Trophoblast cell (in vitro differentiated cells and primary cell): ENCODE measurements at regions not wholly inside any gene's neighbourhood (a gene's known extent, or its start where the extent isn't known, plus 50 kb on each side); places are given as distances from the start of the nearest gene placed in this dataset.
A peak's percentile ranks its signal among the peaks of the same experiment; 100 is the strongest.

Experiments
- DNase-seq, 2 donors: peaks; one replicate each; pipeline ENCODE4 v3.0.0-alpha.2; 2016
- H2AFZ ChIP-seq: 2 replicates; pipeline ENCODE4 v1.6.1; 2013; ENCODE audit warnings: low read length, moderate library complexity, mild to moderate bottlenecking; ENCODE audit not compliant: insufficient read depth, poor library complexity
- H2AK5ac ChIP-seq: 2 replicates; pipeline ENCODE4 v1.6.1; 2013; ENCODE audit warnings: mild to moderate bottlenecking, low read length
- H2BK120ac ChIP-seq: 2 replicates; pipeline ENCODE4 v1.6.1; 2013; ENCODE audit warnings: low read length, mild to moderate bottlenecking, moderate library complexity; ENCODE audit not compliant: insufficient read depth, poor library complexity
- H2BK12ac ChIP-seq: 2 replicates; pipeline ENCODE4 v1.6.1; 2013; ENCODE audit warnings: mild to moderate bottlenecking, low read length, moderate library complexity
- H2BK5ac ChIP-seq: 2 replicates; pipeline ENCODE4 v1.6.1; 2013; ENCODE audit warnings: low read length, low read depth, moderate library complexity, mild to moderate bottlenecking; ENCODE audit not compliant: poor library complexity
- H3K14ac ChIP-seq: 2 replicates; pipeline ENCODE4 v1.6.1; 2013; ENCODE audit warnings: mild to moderate bottlenecking, low read length
- H3K18ac ChIP-seq: 2 replicates; pipeline ENCODE4 v1.6.1; 2013; ENCODE audit warnings: mild to moderate bottlenecking, low read length
- H3K23ac ChIP-seq: 2 replicates; pipeline ENCODE4 v1.6.1; 2013; ENCODE audit warnings: low read length
- H3K27ac ChIP-seq: 2 replicates; pipeline ENCODE4 v1.5.1; 2013; ENCODE audit warnings: low read depth, mild to moderate bottlenecking, inconsistent platforms, low read length, moderate library complexity
- H3K27me3 ChIP-seq: 2 replicates; pipeline ENCODE4 v1.6.1; 2013; ENCODE audit warnings: inconsistent platforms, mild to moderate bottlenecking, low read length, moderate library complexity; ENCODE audit not compliant: insufficient read depth
- H3K36me3 ChIP-seq, 2 experiments: 1 replicate in 1 of 2; 2 replicates in 1 of 2; pipeline ENCODE4 v1.6.1; 2013; ENCODE audit warnings: low read length in 2 of 2, mild to moderate bottlenecking in 2 of 2, moderate library complexity in 1 of 2; ENCODE audit not compliant: insufficient read depth in 2 of 2, control insufficient read depth in 1 of 2
- H3K4ac ChIP-seq: 2 replicates; pipeline ENCODE4 v1.6.1; 2013; ENCODE audit warnings: low read depth, mild to moderate bottlenecking, low read length, moderate library complexity
- H3K4me1 ChIP-seq, 2 experiments: 1 replicate in 1 of 2; 2 replicates in 1 of 2; pipeline ENCODE4 v1.6.1; 2013; ENCODE audit warnings: low read length in 2 of 2, mild to moderate bottlenecking in 2 of 2, moderate library complexity in 1 of 2; ENCODE audit not compliant: insufficient read depth in 2 of 2, control insufficient read depth in 1 of 2
- H3K4me2 ChIP-seq: 2 replicates; pipeline ENCODE4 v1.6.1; 2013; ENCODE audit warnings: inconsistent platforms, mild to moderate bottlenecking, low read length, moderate library complexity
- H3K4me3 ChIP-seq: 2 replicates; pipeline ENCODE4 v1.5.1; 2013; ENCODE audit warnings: mild to moderate bottlenecking, low read depth, low read length, inconsistent platforms
- H3K79me1 ChIP-seq: one replicate; pipeline ENCODE4 v1.6.1; 2013; ENCODE audit warnings: low read length
- H3K79me2 ChIP-seq: 2 replicates; pipeline ENCODE4 v1.6.1; 2013; ENCODE audit warnings: low read length, mild to moderate bottlenecking; ENCODE audit not compliant: control insufficient read depth, insufficient read depth, poor library complexity
- H3K9ac ChIP-seq: 2 replicates; pipeline ENCODE4 v1.6.1; 2013; ENCODE audit warnings: mild to moderate bottlenecking, low read length
- H3K9me3 ChIP-seq: 2 replicates; pipeline ENCODE4 v1.6.1; 2013; ENCODE audit warnings: low read depth, mild to moderate bottlenecking, control low read depth, inconsistent platforms, low read length; ENCODE audit not compliant: insufficient read depth
- H4K12ac ChIP-seq: 2 replicates; pipeline ENCODE4 v1.6.1; 2013; ENCODE audit warnings: low read depth, mild to moderate bottlenecking, low read length, moderate library complexity
- H4K8ac ChIP-seq: 2 replicates; pipeline ENCODE4 v1.6.1; 2013; ENCODE audit warnings: low read depth, mild to moderate bottlenecking, low read length, moderate library complexity
- H4K91ac ChIP-seq: one replicate; pipeline ENCODE4 v1.6.1; 2013; ENCODE audit warnings: low read depth, mild to moderate bottlenecking, low read length, moderate library complexity
- WGBS: extraction: QIAGEN DNeasy Blood & Tissue Kit; methylation state at CpG from one replicate; pipeline ENCODE4 v1.1.7; 2013; ENCODE audit warnings: missing lambda C conversion rate; ENCODE audit not compliant: insufficient read length, insufficient coverage; ENCODE audit errors: extremely low coverage; 5-methylcytosine and 5-hydroxymethylcytosine counted together

DNA sequence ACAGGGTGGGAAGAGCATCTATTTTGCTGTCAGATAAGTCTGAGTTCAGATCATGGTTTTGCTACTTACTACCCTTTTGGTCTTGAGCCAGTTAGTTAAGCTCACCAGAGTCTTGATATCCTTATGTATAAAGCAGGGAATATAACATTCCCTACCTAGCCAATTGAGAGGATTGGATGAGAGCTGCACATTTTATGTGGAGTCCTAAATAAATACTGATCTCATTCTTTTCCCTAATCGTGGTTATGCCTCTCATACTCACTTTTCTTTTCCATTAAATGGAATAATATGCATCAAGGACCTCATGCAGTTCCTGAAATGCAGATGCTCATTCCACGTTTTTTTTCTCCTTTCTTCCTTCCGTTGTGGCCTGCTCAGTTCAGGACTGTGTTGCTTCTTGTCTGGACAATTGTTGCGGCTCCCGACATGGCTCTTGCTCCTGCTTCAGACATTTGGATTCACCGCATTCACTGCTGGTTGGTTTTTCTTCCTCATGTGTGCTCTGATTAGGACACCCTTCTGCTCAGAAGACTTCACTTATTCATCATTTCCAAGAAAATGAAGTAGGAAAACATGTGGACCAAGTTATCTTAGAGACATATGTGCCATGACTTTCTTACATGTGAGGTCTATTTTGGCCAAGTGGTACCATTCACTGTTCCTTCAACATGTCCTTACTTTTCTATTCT, 90.2 kb downstream of the NFKBIZ start:
- H3K4ac ChIP-seq, result no peak overlapping the region
- H3K4me3 ChIP-seq, result no peak overlapping the region
- WGBS, result no CpG with 5 or more reads among the region's 6 CpGs
- no peak overlapping the region for H3K27ac ChIP-seq
- peak overlapping the region; percentile 92 for H2BK12ac ChIP-seq
- no peak overlapping the region for H3K9ac ChIP-seq
- peak overlapping the region; percentile 13 for H4K8ac ChIP-seq
- H2AFZ ChIP-seq, result no peak overlapping the region
- H3K79me2 ChIP-seq, result no peaks in the 10 kb centered on the region
- no peak overlapping the region for H3K23ac ChIP-seq
- no peak overlapping the region for H3K18ac ChIP-seq
- H3K36me3 ChIP-seq, result no peaks in the 10 kb centered on the region
- peaks cover 5% of the 10 kb centered on the region for H3K79me1 ChIP-seq
- H3K4me1 ChIP-seq, result no peaks in the 10 kb centered on the region
- no peak for DNase-seq
- peak overlapping the region; percentile 83 for H4K91ac ChIP-seq
- H2AK5ac ChIP-seq, result peak overlapping the region; percentile 76
- no peak overlapping the region for H4K12ac ChIP-seq
- peak overlapping the region; percentile 79 for H2BK120ac ChIP-seq
- H3K14ac ChIP-seq, result peak overlapping the region; percentile 77
- H3K9me3 ChIP-seq, result no peaks in the 10 kb centered on the region
- H3K27me3 ChIP-seq, result no peaks in the 10 kb centered on the region
- H2BK5ac ChIP-seq, result peak overlapping the region; percentile 52
- H3K4me2 ChIP-seq, result no peak overlapping the region

DNA sequence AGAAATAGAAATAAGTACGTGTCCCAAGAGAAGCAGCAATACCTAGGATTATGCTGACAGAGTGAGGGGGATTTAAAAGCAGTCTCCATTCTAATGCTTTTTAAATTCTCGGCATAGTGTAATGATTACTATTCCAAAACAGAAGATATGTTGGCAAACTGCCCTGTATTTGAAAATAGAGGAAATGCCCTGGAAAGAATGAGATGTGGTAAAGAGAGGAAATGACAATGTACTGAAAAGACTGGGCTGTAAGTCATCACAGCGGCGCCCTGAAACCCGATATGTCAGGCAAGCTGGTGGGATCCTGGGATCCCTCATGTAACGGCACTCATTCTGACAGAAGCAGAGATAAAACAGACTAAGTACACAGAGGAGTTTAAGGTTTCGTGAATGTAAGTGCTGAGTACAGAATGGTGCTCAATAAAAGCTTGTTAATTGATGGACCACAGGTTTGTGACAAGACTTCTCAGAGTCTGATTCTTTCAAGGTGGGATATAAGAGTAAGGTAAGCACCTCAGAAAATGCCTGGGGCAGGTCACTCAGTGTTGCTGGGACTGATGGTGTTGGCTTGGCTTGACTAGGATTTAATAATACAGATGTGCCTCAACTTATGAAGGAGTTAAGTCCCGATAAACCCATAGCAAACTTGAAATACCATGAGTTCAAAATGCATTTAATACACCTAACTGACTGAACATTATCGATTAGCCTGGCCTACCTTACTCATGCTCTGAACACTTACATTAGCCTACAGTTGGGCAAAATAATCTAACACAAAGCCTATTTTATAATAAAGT, 91.4 kb downstream of the NFKBIZ start:
- no peak overlapping the region for H2AFZ ChIP-seq
- WGBS, result no CpG with 5 or more reads among the region's 9 CpGs

DNA sequence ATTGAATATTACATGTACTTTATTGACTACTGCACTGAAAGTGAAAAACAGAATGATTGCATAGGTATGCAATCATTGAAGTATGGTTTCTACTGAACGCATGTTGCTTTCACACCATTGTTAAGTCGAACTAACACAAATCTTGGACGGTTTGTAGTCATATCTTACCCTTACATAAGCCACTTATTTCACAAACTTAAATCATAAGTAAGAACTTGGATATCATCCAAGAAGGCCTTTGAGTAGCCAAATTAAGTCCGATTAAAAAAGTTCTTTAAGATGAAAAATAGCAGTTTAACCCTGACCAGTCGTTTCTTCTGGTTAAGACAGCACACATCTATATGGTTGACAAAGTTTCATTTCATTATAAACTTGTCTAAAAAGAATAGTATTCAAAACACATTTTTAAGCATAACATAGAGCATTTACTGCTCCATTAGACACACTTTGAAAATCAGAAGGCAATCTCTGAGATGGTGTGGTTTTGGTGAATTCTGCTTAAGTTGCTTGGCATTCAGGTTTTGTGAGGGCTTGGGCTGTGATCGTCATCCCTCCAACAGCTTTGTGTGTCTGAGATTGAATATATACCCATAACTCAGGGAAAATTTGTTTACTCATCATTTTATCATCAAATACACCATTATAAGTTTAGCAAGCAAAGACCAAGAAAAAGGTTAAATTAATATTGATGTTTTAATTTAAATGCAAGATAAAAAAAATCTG, 92.2 kb downstream of the NFKBIZ start:
- Histone ChIP-seq H2BK120ac (no peak overlapping the region), H2AFZ (no peak overlapping the region), H3K27ac (peak overlapping the region; percentile 13), H3K4me3 (no peak overlapping the region), H3K36me3 (no peaks in the 10 kb centered on the region), H3K27me3 (no peaks in the 10 kb centered on the region), H4K8ac (no peak overlapping the region), H3K79me1 (peaks cover 5% of the 10 kb centered on the region), H3K4ac (no peak overlapping the region), H4K91ac (no peak overlapping the region), H3K18ac (no peak overlapping the region), H3K9me3 (no peaks in the 10 kb centered on the region), H4K12ac (no peak overlapping the region), H2BK12ac (no peak overlapping the region), H2BK5ac (no peak overlapping the region), H3K9ac (no peak overlapping the region), H3K23ac (no peak overlapping the region), H3K4me2 (no peak overlapping the region), H3K79me2 (no peaks in the 10 kb centered on the region), H2AK5ac (no peak overlapping the region), H3K4me1 (no peaks in the 10 kb centered on the region), H3K14ac (no peak overlapping the region)
- WGBS, result no CpG with 5 or more reads among the region's 6 CpGs
- DNase-seq, result no peak

More for the DNA sequence above, 91.4 kb downstream of the NFKBIZ start:
- Histone ChIP-seq H2AK5ac (no peak overlapping the region), H2BK5ac (no peak overlapping the region), H3K27ac (peak overlapping the region; percentile 13), H3K4me2 (no peak overlapping the region), H3K18ac (no peak overlapping the region), H3K9ac (no peak overlapping the region), H3K4me3 (no peak overlapping the region), H3K4ac (no peak overlapping the region), H4K8ac (no peak overlapping the region), H3K36me3 (no peaks in the 10 kb centered on the region), H3K4me1 (no peaks in the 10 kb centered on the region), H3K79me2 (no peaks in the 10 kb centered on the region), H3K79me1 (peaks cover 5% of the 10 kb centered on the region), H3K23ac (no peak overlapping the region), H2BK120ac (no peak overlapping the region), H4K12ac (no peak overlapping the region), H2BK12ac (no peak overlapping the region), H3K9me3 (no peaks in the 10 kb centered on the region), H3K27me3 (no peaks in the 10 kb centered on the region), H3K14ac (no peak overlapping the region), H4K91ac (no peak overlapping the region)
- peak in 1 of 2 donors; percentile 51 for DNase-seq

- no peaks in the 10 kb centered on the region for H3K9me3 ChIP-seq
- H3K18ac ChIP-seq, result no peak overlapping the region
- no peak overlapping the region for H3K4me2 ChIP-seq
- H3K23ac ChIP-seq, result no peak overlapping the region
- no peak overlapping the region for H2BK12ac ChIP-seq
- H3K27ac ChIP-seq, result no peak overlapping the region
- no peak overlapping the region for H4K12ac ChIP-seq
- WGBS, result no CpG with 5 or more reads among the region's 2 CpGs
- no peak overlapping the region for H4K8ac ChIP-seq
- peak overlapping the region; percentile 37 for H4K91ac ChIP-seq
- DNase-seq, result peak in 1 of 2 donors; percentile 4
- no peak overlapping the region for H2AFZ ChIP-seq
- H3K4me3 ChIP-seq, result no peak overlapping the region
- no peak overlapping the region for H2BK5ac ChIP-seq
- no peak overlapping the region for H2BK120ac ChIP-seq
- H3K79me1 ChIP-seq, result peaks cover 5% of the 10 kb centered on the region
- H3K9ac ChIP-seq, result no peak overlapping the region
- no peaks in the 10 kb centered on the region for H3K27me3 ChIP-seq
- H2AK5ac ChIP-seq, result no peak overlapping the region
- H3K79me2 ChIP-seq, result no peaks in the 10 kb centered on the region
- H3K36me3 ChIP-seq, result no peaks in the 10 kb centered on the region
- H3K14ac ChIP-seq, result no peak overlapping the region
- no peak overlapping the region for H3K4ac ChIP-seq
- H3K4me1 ChIP-seq, result no peaks in the 10 kb centered on the region
Measured at GRCh38 chr3:101942356-101942755, 93.0 kb downstream of the NFKBIZ start.
